GM12872 (cell line): ENCODE measurements at regions not wholly inside any gene's neighbourhood (a gene's known extent, or its start where the extent isn't known, plus 50 kb on each side); places are given as distances from the start of the nearest gene placed in this dataset.
A peak's percentile ranks its signal among the peaks of the same experiment; 100 is the strongest.

ENCODE experiments used
- CTCF ChIP-seq: IDR thresholded peaks from 3 replicates; pipeline ENCODE4 v1.5.1; 2011; ENCODE audit warnings: low read depth, mild to moderate bottlenecking, low read length, moderate library complexity; ENCODE audit not compliant: insufficient read depth

DNA sequence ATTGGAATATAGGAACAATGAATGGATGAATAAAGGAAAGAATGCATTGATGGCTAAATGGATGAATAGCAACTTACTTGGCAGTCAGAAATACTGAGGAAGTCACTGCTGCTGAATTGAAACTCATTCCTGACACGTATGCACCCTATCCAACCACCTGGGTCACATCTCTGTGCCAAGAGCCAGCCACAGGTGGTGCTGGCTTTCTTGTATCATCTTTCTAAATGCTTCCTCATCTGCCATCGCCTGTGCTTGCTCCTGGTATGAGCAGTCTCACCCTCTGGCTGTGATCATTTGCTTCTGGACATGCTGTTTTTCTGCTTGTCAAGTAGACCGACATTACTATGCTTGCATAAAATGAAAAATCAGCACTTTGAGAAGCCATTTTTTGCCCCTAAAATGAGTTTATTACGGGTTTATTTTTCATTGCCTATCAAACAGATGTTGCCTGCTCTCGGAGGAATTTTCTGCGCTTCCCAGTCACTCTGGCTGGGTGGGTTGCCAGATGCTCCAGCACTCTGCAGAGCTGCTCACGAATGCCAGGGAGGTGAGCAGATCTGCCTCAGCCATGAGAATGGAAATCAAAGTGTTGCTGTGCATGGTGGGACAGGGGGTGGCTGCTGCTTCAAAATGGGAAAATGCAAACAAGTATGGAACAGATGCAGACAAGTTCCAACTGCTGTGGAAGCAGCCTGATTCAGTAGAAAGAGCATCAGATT lies 1349.6 kb upstream of the CDH8 start:
- no peak for TF ChIP-seq CTCF

DNA sequence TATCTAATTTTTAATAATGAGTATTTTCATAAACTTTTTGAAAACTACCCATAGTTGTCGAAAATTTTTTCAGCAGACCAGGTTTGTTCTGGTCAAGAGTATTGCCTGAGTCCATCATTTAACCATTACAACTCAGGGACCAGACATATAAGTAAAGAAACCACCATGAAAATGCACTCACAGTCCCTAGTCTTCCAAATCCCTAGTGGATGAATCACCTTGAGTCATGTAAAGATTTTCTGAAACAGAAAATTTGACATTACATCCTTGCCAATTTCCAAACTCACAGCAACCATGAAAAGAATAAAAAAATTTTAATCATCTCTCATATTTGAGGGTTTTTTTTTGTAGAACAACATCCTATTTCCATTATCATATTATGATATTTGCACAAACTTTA lies 1337.5 kb upstream of the CDH8 start:
- no peak for TF ChIP-seq CTCF

DNA sequence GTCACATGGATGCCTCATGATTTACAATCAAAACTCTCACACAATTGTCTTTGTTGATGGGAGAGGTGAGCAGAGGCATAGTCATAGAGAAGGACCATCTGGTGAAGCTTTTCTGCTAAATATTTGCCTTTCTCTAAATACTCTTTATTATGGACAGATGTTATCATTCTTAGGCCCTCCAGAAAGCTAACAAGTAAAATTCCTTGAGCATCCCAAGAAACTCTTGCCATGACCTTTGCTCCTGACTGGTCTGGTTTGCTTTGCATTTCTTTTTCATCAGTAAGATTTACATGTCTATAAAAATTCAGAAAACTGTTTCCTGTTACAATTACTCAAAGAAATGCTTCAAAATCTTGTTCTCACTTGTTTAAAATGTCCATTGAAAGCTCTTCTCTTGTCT lies 1336.6 kb upstream of the CDH8 start:
- no peak for TF ChIP-seq CTCF

- TF ChIP-seq CTCF, result no peak
Observed at GRCh38 chr16:63372283-63372682, 1336.0 kb upstream of the CDH8 start.

GRCh38 chr16:63365649-63366304 lies 1329.5 kb upstream of the CDH8 start:
- TF ChIP-seq CTCF, result no peak

- TF ChIP-seq CTCF, result no peak
Observed at GRCh38 chr16:63363738-63364137, 1327.5 kb upstream of the CDH8 start.

DNA sequence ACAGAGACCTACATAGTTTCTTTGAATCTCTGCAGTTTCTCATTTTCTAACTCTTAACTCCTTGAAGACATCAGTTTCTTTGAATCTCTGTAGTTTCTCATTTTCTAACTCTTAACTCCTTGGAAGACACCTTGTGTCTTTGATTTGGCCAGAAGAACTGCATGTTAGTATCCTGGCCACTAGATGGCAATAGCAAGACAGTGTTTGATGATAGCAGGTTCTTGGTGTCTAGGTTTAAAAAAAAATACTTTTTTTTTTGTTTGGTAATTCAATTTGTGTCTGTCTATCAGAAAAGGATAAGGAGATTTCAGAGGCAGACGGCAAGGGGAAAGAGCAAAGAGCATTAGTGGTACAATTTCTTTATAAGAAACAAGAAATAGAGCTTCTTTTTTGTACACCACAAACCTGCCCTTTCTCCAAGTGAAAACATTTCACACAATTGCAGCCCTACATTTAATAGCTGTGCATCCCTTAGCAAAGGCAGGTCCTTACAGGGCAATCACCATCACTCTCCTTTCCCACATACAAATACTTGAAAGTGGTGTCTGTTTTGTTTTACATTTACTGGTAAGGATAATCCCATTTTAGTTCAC lies 1324.9 kb upstream of the CDH8 start:
- peak; percentile 74 for TF ChIP-seq CTCF
